ENCODE measurements at regions not wholly inside any gene's neighbourhood (a gene's known extent, or its start where the extent isn't known, plus 50 kb on each side); places are given as distances from the start of the nearest gene placed in this dataset.

GRCh38 chr4:136088211-136088867 lies 1444.0 kb downstream of the PCDH18 start:
- no peak for TF ChIP-seq EP300 (IDR thresholded peaks at IDR 0.05; ENCODE audit: borderline replicate concordance)
- TF ChIP-seq, protein P1, sequence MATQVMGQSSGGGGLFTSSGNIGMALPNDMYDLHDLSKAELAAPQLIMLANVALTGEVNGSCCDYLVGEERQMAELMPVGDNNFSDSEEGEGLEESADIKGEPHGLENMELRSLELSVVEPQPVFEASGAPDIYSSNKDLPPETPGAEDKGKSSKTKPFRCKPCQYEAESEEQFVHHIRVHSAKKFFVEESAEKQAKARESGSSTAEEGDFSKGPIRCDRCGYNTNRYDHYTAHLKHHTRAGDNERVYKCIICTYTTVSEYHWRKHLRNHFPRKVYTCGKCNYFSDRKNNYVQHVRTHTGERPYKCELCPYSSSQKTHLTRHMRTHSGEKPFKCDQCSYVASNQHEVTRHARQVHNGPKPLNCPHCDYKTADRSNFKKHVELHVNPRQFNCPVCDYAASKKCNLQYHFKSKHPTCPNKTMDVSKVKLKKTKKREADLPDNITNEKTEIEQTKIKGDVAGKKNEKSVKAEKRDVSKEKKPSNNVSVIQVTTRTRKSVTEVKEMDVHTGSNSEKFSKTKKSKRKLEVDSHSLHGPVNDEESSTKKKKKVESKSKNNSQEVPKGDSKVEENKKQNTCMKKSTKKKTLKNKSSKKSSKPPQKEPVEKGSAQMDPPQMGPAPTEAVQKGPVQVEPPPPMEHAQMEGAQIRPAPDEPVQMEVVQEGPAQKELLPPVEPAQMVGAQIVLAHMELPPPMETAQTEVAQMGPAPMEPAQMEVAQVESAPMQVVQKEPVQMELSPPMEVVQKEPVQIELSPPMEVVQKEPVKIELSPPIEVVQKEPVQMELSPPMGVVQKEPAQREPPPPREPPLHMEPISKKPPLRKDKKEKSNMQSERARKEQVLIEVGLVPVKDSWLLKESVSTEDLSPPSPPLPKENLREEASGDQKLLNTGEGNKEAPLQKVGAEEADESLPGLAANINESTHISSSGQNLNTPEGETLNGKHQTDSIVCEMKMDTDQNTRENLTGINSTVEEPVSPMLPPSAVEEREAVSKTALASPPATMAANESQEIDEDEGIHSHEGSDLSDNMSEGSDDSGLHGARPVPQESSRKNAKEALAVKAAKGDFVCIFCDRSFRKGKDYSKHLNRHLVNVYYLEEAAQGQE (IDR thresholded peaks at IDR 0.05; ENCODE audit: low read depth) = no peak
- TF ChIP-seq CREB1 (IDR thresholded peaks at IDR 0.05; ENCODE audit: low read depth) = no peak
- no peak for TF ChIP-seq MAX (IDR thresholded peaks at IDR 0.05)
- TF ChIP-seq TEAD4 (IDR thresholded peaks at IDR 0.05) = no peak
- no peak for TF ChIP-seq RAD21 (IDR thresholded peaks at IDR 0.05; ENCODE audit: low read depth)
- TF ChIP-seq TCF12 (IDR thresholded peaks at IDR 0.05; ENCODE audit: low read depth) = no peak
- no peak for TF ChIP-seq TAF1 (IDR thresholded peaks at IDR 0.05; ENCODE audit: low read depth)
- no peak for TF ChIP-seq ZBTB7A (IDR thresholded peaks at IDR 0.05; ENCODE audit: low read depth)

All from Ishikawa (cell line).